GM21723 (cell line): ENCODE measurements at regions not wholly inside any gene's neighbourhood (a gene's known extent, or its start where the extent isn't known, plus 50 kb on each side); places are given as distances from the start of the nearest gene placed in this dataset.
"Not testable (repeated sequence)": the region's sequence is repeated elsewhere in the genome, so short reads cannot be mapped to it uniquely, and the experiment has no call there.

Experiments
- ATAC-seq: cut with Tn5 transposase; IDR thresholded peaks from one replicate; pipeline ENCODE4 v1.9.1; 2021; ENCODE audit warnings: mild to moderate bottlenecking, moderate library complexity; ENCODE audit not compliant: unreplicated experiment

DNA sequence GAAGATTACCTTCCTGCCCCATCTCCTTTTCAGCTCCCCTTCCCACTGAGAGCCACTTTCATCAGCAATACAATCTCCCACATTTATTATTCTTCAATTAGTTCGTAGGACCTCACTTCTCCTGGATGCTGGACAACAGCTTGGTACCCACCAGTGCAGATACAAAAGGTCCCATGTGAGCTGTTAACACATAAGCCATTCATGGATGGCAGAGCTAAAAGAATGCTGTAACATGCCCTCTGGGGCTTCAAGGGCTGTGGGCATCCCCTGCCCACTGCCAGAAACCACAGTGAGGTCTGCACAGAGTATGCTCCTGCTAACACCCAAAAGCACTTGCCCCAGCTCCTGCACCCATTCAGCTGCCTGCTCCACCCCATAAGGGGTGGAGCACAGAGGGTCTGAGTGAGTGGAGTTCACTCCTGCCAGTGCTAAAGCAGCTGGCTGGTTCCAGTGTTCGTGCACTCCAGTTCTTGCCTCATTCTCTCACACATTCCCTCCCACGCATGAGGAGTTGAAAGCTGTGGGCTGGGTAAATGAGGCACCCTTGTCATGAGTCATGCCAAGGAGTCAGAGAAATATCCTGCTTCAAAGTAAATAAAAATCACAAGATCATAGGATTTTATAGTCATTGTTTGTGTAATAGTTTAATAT lies 305.9 kb upstream of the TMEFF2 start:
- ATAC-seq = peak; percentile 72

DNA sequence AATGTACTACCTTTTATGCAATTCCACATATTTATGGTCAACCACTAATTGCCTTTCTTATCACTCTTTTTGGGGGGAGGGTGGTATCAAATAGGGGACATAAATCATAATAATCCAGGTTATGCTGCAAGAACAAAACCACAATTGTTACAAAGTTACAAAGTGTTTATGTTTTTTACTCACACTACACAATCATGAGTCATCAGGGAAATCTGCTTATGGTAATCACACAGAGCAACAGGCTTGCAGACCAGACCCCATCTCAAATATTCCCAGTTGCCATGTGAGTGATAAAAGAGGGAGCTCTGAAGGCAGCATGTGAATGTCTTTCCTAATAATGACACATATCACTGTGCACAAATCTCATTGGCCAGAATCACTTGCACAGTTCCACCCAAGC lies 304.7 kb upstream of the TMEFF2 start:
- ATAC-seq = no peak

DNA sequence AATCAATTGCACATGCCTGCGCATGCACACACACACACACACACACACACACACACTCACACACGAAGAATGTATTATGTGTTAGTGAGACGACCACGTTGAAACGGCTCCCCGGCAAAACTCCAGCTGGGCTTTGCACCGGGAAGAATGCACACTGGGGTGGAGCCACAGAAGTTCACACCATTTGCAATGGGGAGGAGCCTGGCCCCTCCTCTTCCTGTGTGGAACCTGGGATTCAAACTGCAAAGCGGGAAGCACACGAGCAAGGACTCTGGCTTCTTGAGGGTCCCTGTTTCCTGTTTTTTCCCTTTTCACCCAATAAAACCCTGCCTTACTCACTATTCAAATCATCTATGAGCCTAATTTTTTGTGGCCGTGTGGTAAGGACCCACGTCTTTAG lies 304.0 kb upstream of the TMEFF2 start:
- ATAC-seq = no peak

DNA sequence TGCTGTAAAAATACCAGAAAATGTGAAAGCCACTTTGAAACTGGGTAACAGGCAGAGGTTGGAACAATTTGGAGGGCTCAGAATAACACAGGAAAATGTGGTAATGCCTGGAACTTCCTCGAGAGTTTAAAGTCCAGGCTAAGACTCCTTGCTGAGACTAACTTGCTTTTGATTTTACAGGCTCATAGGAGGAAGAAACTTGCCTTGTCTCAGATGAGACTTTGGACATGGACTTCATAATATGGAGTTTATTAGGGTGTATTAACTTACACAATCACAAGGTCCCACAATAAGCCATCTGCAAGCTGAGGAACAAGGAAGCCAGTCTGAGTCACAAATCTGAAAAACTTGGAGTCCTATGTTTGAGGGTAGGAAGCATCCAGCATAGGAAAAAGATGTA lies 293.4 kb upstream of the TMEFF2 start:
- ATAC-seq = not testable (repeated sequence)

DNA sequence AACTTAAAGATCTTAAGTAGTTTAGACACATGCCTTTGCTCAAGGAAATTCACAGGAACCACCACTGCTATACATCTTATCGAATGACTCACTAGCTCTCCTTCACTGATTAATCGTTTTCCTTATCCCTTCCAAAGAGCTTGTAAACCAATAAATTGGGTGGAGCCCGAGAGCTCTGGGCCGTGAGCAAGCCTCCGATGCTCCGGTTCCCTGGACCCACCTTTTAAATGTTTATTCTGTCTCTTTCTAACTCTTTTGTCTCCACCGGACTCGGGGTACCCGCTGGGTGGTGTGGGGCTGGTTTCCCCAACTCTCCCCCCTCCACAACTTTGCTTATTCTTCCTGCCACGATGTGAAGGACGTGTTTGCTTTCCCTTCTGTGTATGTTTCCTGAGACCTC lies 292.9 kb upstream of the TMEFF2 start:
- ATAC-seq = no peak

DNA sequence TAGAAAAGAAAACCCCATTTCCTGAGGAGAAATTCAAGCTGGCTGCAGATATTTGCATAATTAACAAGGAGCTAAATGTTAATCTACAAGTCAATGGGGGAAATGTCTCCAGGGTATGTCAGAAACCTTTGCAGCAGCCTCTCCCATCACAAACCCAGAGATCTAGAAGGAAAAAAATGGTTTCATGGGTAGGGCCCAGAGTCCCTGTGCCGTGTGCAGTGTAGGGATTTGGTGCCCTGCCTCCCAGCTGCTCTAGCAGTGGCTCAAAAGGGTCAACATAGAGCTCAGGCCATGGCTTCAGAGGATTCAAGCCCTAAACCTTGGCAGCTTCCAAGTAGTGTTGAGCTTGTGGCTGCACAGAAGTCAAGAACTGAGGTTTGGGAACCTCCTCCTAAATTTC lies 290.2 kb upstream of the TMEFF2 start:
- no peak for ATAC-seq

DNA sequence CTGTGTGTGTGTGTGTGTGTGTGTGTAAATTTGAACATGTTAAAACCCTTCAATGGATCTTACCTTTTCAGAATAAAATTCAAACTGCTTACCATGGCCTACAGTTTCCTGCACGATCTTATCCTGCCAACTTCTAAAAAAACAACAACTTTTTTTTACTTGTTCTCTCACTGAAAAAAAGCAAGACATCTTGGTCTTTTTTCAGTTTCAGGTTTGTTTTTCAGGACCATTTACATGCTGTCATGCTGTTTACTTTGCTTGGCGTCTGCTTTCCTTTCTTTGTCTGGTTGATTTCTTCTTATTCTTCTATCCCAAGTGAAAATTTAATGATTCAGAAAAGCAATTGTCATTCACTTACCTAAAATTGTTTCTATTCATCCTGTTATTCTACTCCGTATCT lies 286.3 kb upstream of the TMEFF2 start:
- ATAC-seq = no peak

DNA sequence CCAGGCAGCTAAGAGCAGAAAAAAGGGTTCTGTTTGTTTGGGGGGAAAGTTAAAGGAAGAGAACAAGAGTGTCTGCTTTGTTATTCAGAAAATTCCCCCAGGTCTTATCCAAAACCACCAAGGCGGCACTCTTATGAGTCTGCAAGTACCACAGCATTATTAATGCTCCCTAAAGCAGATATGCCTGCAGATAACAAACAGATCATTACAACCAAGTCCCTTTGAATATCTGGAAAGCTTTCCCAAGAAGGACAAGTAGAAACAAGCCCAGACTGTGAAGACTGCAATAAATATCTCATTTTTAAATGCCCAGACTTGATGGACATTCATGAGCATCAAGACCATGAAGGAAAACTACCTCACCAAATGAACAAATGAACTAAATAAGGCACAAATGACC lies 278.6 kb upstream of the TMEFF2 start:
- ATAC-seq = no peak

DNA sequence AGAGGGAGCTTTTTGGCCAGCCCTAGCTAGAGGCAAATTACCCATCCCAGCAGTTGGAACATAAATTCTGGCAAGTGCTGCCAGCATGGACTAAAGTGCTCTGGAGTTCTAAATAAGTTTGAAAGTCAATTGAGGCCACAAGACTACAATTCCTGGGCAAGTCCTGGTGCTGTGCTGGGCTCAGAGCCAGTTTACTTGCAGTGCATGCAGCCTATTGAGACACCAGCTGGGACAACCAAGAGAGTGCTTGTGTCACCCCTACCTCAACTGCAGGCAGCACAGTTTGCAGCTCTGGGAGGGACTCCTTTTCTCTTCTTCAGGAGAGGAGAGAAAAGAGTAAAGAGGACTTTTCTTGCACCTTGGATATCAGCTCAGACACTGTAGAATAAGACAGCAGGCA lies 277.2 kb upstream of the TMEFF2 start:
- no peak for ATAC-seq

DNA sequence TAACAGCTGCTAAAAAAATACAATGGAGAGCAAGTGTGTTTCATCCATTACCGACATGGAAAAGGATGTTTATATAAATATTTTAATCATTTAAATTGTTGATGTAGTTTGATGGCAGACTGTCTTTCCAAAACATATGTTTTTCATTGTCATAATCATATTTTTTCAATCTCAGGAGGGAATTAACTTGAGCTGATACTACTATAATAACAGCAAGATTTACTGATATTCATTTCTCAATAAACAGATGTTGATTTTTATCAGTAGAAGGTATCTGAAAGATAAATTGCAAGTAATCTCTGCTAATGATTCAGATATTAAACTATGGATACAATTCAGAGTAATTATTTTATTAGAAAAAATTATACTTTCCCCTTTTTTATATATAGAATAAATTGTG lies 274.9 kb upstream of the TMEFF2 start:
- no peak for ATAC-seq

DNA sequence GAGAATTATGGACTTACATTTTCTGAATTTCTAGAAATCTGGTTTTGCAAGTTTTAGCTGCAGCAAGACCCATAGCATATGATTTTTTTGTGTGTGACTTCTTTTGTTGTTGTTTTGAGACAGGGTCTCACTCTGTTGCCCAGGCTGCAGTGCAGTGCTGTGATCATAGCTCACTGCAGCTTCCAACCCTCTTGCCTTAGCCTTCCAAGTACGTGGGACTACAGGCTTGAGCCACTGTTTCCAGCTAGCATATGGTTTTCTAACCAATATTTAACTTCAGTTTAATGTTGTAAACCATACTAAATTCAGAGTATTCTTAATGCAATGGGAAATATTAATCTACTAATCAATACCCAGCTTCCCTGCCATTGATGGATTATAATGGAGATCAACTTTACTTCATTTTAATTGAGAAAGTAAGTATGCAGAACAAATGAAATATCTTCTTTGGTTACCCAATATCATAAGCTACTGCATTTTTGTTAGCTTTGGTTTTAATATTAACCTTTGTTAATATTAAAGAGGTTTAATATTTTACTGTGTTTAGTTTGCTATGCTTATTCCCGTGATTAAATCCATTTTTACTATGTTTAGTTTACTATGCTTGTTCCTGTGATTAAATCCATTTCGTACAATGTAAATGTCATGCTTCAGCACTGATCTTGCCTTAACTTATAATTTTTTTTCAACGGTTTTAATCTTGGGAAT lies 273.4 kb upstream of the TMEFF2 start:
- no peak for ATAC-seq

DNA sequence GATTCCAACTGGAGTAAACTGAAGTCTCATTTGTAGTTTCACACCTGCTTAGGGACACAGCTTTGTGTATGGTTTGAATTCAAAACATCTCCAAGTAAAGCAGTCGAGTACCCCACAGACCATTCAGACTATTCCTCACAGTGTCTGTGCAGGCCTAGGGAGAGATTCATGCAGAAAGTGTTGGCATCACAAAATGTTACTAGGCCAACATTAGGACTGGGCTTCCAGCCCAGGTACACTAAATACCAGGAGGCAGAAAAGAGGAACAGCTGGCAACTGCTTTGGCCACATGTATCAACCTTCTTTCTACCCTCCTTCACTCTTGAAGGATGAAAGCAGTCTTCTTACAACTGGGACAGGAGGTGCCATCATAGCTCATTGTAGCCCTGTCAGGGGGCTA lies 270.4 kb upstream of the TMEFF2 start:
- ATAC-seq = no peak

DNA sequence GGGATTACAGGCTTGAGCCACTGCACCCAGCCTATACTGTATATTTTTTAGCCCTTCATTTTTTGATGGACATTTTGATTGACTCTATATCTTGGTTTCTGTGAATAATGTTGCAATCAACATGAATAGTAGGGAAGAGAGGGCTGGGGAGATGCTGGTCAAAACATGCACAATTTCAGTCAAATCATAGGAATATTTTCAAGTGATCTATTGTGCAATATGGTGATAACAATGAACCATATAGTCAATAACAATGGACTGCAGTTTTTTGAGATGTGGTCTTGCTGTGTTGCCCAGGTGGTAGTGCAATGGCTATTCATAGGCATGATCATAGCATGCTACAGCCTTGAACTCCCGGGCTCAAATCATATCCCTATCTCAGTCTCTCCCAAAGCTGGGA lies 264.7 kb upstream of the TMEFF2 start:
- no peak for ATAC-seq

DNA sequence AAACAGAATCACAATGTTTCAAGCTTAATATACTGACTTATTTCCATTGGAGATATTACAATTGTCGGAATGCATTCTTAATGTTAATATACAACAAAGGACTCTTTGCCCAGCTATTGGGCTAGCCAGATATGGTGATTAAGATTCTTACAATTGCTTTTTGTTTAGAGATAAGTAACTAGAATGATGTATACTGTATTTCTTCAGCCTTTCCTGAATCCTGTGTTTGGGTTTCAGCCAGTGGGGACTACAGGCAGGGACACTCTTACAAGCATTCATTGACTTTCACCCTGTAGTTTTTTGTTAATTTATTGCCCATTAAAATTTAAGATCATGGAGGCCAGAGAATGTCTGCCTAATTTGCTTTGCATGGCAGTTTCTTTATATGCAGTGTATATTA lies 254.1 kb upstream of the TMEFF2 start:
- ATAC-seq = no peak

DNA sequence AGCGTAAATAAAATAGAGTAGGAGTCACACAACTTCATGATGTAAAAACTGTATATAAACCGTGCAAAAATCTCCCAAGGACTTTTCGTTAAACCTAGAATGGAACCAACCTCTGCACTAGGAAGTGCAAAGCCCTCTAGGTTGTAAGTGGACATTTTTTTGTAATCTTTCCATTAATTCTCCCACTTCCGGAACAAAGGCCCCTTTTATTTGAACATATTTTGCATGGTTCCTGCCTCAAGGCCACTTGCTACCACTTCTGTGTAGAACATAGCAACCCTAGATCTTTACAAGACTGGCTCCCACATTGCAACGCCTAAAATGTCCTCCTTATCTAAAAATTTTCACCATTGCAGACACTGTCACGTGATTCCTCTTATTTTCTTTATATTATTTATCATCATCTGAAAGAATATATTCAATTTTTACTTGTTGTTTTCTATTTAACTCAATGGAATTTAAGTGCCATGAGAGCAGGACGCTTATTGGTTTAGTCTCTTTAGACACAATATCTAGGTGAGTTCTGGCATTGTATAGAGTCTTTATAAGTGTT lies 249.6 kb upstream of the TMEFF2 start:
- ATAC-seq = no peak

DNA sequence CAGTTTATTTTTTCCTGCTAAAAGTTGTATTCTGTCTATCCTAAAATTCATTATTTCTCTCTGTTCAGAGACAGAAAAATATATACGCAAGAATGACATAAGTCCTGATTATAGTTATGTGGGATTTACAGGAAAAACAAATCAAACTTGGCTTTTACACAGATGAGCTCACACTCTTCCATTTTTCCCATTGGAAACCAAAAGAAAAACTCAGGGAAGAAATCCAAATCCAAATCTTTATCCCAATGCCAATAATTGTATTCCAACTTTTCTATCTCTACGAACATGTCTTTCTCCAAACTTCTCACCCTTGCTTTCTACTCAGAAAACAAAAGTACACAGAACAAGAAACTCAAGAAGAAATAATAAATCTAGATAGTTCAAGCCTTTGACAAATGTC lies 249.1 kb upstream of the TMEFF2 start:
- ATAC-seq = no peak

DNA sequence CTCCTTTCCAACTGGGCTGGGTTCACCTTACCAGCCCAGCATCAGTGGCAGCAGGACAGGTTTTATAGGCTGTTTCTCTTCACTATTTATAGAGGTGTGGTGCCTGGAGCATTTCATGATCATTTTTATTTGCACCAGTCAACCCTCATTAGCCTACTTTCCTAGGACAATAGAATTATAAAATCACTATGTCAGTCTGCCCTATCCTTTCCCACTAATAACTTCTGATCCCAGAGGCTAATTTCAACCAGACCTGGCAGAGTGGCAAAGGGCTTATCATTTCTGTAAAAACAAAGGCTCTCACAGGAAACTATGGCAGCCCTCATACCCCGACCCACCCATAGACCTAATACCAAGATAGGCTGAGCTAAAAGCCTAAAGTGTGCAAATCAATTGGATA lies 243.5 kb upstream of the TMEFF2 start:
- ATAC-seq = no peak

DNA sequence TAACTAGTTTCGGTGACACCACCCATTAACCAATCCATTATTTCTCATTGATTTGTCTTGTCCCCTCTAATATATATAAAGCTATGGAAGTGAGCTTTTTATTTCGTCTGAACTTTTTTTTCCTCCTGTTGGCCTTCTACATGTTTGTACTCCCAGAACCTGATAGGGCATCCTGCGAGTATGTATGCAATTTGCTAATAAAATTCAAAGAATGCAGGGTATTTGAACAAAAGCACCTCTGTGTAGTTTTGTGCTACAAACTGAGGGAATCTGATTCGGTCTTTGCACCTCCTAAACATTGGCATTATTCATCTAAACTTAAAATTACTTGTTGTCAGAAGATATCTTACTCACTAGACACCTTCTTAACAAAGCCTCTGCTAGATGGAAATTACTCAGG lies 242.9 kb upstream of the TMEFF2 start:
- ATAC-seq = no peak

DNA sequence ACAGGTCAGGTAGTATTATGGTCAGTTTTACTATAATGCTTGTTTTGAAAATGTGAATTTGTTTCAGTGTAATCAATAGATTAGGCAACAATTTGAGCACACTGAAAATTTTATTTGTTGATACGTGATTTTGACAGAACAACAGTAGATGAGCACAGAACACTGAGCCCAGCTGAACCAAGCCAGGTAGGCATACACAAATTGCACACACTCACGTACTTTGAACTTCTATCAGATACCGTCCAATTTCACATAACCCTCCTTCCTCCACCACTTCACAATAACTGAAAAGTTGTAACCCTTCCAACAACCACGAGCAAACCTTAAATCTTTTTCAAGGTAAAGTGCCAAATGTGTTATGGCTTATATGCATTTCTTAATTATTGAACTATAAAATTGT lies 229.5 kb upstream of the TMEFF2 start:
- ATAC-seq = no peak

DNA sequence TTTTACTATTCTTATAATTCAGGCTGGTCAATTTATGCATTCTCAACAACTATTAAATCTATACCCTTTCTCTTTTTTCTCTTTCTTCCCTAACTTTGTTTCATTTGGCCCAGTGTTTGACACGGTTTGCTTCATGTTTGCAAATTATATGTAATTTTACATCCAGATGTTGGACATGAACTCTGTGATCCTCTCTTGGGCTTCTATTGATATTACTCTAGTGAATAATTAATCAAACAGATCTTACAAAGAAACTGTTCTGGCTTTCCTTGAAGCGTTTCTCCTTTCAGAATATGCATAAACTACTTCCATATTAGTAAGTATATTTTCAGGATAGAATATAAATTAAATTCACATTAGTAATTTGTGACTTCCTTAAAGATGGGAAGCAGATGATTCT lies 225.1 kb upstream of the TMEFF2 start:
- ATAC-seq = no peak

DNA sequence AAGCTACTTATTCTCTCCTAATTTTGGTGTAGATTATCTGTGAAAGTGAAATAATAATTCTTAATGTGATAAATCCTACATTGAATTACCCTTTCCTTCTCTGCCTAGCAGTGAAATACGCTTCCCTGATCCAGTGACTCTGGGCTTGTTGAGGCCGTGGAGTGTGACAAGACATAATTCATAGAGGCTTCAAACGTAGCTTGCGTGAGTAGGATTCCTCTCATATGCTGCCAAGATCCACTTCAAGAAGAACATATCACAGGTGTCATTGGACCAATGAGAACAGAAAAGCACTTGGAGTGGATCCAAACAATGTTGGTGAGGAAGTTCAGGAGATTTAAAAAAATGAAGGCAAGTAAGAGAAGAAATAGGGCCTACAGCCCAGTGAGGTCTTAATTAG lies 221.3 kb upstream of the TMEFF2 start:
- ATAC-seq = no peak

DNA sequence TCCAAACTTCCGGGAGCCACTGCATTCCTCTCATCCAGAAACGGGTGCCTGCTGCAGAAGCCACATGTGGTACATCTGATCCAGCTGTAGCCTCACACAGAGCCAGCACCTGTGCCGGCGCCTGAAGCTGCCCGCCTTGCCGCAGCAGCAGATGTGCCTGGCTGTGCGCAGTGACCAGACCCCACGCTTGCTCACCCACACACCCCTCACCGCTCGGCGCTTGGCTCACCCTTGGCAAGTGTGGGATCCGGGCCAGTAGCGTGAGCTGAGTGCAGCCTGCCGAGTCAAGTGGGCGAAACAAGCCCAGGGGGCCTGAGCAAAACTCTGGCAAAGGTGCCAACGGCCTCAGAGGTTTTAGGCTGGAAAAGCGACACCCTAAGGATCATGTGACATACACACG lies 220.1 kb upstream of the TMEFF2 start:
- ATAC-seq = no peak
